ENCODE measurements at regions not wholly inside any gene's neighbourhood (a gene's known extent, or its start where the extent isn't known, plus 50 kb on each side); places are given as distances from the start of the nearest gene placed in this dataset.

DNA sequence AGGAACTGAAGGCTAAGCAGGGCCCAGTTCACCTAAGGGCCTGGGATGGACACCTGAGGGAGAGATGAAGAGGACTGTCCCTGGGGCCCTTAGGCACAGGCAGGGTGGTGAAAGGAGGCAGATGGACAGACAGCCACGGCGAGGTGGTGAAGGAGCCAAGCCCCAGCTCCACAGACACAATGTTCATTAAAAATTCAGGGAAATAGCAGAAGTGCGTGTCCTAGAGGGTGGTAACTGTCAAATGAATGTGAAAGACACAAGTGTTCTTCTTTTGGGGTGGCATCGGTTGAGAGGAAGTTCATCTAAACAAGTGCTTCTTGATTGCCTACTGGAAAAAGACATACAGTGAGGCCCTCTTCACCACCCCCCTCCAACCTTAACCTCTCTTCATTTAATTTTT is 76.2 kb upstream of the SIX2 start:
- Mint-ChIP-seq H3K4me3 (no peak overlapping the region), H3K4me1 (ENCODE audit: low read depth) (no peaks in the 10 kb centered on the region), H3K27ac (no peak overlapping the region), H3K27me3 (peaks cover 7% of the 10 kb centered on the region), H3K36me3 (ENCODE audit: low read depth) (no peaks in the 10 kb centered on the region), H3K9me3 (peaks cover under 1% of the 10 kb centered on the region)
- intact Hi-C loops (cut with micrococcal nuclease), result no loop called here
- DNase-seq (no peak), ATAC-seq (no peak)
- CTCF ChIA-PET, result no interaction called here
- POLR2A ChIA-PET, result no interaction called here
- TF ChIP-seq, protein P1, sequence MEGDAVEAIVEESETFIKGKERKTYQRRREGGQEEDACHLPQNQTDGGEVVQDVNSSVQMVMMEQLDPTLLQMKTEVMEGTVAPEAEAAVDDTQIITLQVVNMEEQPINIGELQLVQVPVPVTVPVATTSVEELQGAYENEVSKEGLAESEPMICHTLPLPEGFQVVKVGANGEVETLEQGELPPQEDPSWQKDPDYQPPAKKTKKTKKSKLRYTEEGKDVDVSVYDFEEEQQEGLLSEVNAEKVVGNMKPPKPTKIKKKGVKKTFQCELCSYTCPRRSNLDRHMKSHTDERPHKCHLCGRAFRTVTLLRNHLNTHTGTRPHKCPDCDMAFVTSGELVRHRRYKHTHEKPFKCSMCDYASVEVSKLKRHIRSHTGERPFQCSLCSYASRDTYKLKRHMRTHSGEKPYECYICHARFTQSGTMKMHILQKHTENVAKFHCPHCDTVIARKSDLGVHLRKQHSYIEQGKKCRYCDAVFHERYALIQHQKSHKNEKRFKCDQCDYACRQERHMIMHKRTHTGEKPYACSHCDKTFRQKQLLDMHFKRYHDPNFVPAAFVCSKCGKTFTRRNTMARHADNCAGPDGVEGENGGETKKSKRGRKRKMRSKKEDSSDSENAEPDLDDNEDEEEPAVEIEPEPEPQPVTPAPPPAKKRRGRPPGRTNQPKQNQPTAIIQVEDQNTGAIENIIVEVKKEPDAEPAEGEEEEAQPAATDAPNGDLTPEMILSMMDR (IDR thresholded peaks at IDR 0.05), result no peak

GRCh38 chr2:45084361-45085020 is 75.2 kb upstream of the SIX2 start:
- CTCF ChIA-PET, result no interaction called here
- H3K27ac Mint-ChIP-seq, result no peak overlapping the region
- TF ChIP-seq, protein P1 (IDR thresholded peaks at IDR 0.05), result no peak
- H3K27me3 Mint-ChIP-seq, result peaks cover 6% of the 10 kb centered on the region
- H3K4me1 Mint-ChIP-seq (ENCODE audit: low read depth), result no peaks in the 10 kb centered on the region
- POLR2A ChIA-PET, result no interaction called here
- no peaks in the 10 kb centered on the region for H3K9me3 Mint-ChIP-seq
- intact Hi-C loops (cut with micrococcal nuclease), result no loop called here
- H3K4me3 Mint-ChIP-seq, result no peak overlapping the region
- H3K36me3 Mint-ChIP-seq (ENCODE audit: low read depth), result no peaks in the 10 kb centered on the region
- DNase-seq, result no peak
- no peak for ATAC-seq

- Mint-ChIP-seq H3K36me3 (ENCODE audit: low read depth) (no peaks in the 10 kb centered on the region), H3K27ac (no peak overlapping the region), H3K4me1 (ENCODE audit: low read depth) (no peaks in the 10 kb centered on the region), H3K9me3 (no peaks in the 10 kb centered on the region), H3K27me3 (peaks cover 3% of the 10 kb centered on the region), H3K4me3 (no peak overlapping the region)
- ChIA-PET CTCF (no interaction called here), POLR2A (no interaction called here)
- TF ChIP-seq, protein P1 (IDR thresholded peaks at IDR 0.05), result no peak
- DNase-seq (no peak), ATAC-seq (no peak)
- intact Hi-C loops (cut with micrococcal nuclease), result no loop called here
Observed at GRCh38 chr2:45083175-45083574, 73.9 kb upstream of the SIX2 start.

GRCh38 chr2:45074713-45075112 is 65.5 kb upstream of the SIX2 start:
- TF ChIP-seq, protein P1 (IDR thresholded peaks at IDR 0.05), result no peak
- intact Hi-C loops (cut with micrococcal nuclease), result no loop called here
- Mint-ChIP-seq H3K27me3 (peaks cover 12% of the 10 kb centered on the region), H3K9me3 (no peaks in the 10 kb centered on the region), H3K4me3 (no peak overlapping the region), H3K36me3 (ENCODE audit: low read depth) (no peaks in the 10 kb centered on the region), H3K4me1 (ENCODE audit: low read depth) (no peaks in the 10 kb centered on the region), H3K27ac (no peak overlapping the region)
- ATAC-seq (no peak), DNase-seq (no peak)
- ChIA-PET POLR2A (no interaction called here), CTCF (no interaction called here)

GRCh38 chr2:45072862-45073237 is 63.6 kb upstream of the SIX2 start:
- no peak overlapping the region for H3K4me3 Mint-ChIP-seq
- no peaks in the 10 kb centered on the region for H3K4me1 Mint-ChIP-seq (ENCODE audit: low read depth)
- H3K27ac Mint-ChIP-seq, result no peak overlapping the region
- TF ChIP-seq, protein P1 (IDR thresholded peaks at IDR 0.05), result no peak
- CTCF ChIA-PET, result no interaction called here
- ATAC-seq, result no peak
- no peak for DNase-seq
- H3K27me3 Mint-ChIP-seq, result peaks cover 16% of the 10 kb centered on the region
- POLR2A ChIA-PET, result no interaction called here
- no peaks in the 10 kb centered on the region for H3K9me3 Mint-ChIP-seq
- intact Hi-C loops (cut with micrococcal nuclease), result no loop called here
- H3K36me3 Mint-ChIP-seq (ENCODE audit: low read depth), result no peaks in the 10 kb centered on the region
